H1 (cell line): ENCODE measurements at regions not wholly inside any gene's neighbourhood (a gene's known extent, or its start where the extent isn't known, plus 50 kb on each side); places are given as distances from the start of the nearest gene placed in this dataset.

Source experiments
- HDAC2 ChIP-seq, 2 experiments: fragments of 300-600 bp in 1 of 2; sonication (generic) in 1 of 2; IDR thresholded peaks; 2 replicates each; pipeline ENCODE4 v1.6.1; 2011 to 2012; ENCODE audit warnings: low read depth in 2 of 2, low read length in 2 of 2, mild to moderate bottlenecking in 2 of 2, moderate library complexity in 2 of 2, borderline replicate concordance in 1 of 2, inconsistent platforms in 1 of 2
- SIX5 ChIP-seq: IDR thresholded peaks from 2 replicates; pipeline ENCODE4 v1.6.1; 2011; ENCODE audit warnings: mild to moderate bottlenecking, low read depth, low read length
- TF ChIP-seq, protein P1 (sequence below): IDR thresholded peaks from 2 replicates; pipeline ENCODE4 v1.6.1; 2011; ENCODE audit warnings: low read depth, mild to moderate bottlenecking, low read length; ENCODE audit not compliant: insufficient read depth

- TF ChIP-seq, protein P1, sequence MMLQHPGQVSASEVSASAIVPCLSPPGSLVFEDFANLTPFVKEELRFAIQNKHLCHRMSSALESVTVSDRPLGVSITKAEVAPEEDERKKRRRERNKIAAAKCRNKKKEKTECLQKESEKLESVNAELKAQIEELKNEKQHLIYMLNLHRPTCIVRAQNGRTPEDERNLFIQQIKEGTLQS = no peak
- TF ChIP-seq HDAC2 (IDR thresholded peaks at IDR 0.05; ENCODE audit: borderline replicate concordance in 1 of 2, low read depth in 2 of 2, low read length in 2 of 2) = no peak
- TF ChIP-seq SIX5 = no peak
- TF ChIP-seq, all 59 proteins: peak for 0
Measured at GRCh38 chr18:73261923-73262322, 394.1 kb upstream of the NETO1 start (continued).
